ENCODE measurements at regions not wholly inside any gene's neighbourhood (a gene's known extent, or its start where the extent isn't known, plus 50 kb on each side); places are given as distances from the start of the nearest gene placed in this dataset.

DNA sequence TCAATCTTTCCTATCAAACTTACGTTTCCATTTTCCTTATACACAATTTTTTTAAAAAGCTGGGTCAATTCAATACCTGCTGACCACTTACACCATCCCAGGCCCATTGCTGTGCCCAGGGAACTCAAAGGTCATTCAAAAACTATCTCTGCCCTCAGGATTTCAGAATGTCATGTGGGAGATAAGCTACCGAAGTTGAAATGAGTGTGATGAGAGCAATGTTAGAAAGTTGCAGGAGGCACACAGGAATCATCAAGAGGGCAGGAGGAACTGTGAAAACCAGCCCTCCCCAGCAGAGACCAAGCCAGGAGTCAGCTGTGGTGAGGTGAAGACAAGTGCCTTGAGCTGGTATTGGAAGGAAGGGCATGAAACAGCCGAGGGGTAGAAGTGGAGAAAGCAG, 195.9 kb downstream of the HS3ST3A1 start:
- DNase-seq (ENCODE audit: low read depth): no peak

- DNase-seq (ENCODE audit: low read depth): no peak
These were observed 196.6 kb downstream of the HS3ST3A1 start for GRCh38 chr17:13405080-13405479.

DNA sequence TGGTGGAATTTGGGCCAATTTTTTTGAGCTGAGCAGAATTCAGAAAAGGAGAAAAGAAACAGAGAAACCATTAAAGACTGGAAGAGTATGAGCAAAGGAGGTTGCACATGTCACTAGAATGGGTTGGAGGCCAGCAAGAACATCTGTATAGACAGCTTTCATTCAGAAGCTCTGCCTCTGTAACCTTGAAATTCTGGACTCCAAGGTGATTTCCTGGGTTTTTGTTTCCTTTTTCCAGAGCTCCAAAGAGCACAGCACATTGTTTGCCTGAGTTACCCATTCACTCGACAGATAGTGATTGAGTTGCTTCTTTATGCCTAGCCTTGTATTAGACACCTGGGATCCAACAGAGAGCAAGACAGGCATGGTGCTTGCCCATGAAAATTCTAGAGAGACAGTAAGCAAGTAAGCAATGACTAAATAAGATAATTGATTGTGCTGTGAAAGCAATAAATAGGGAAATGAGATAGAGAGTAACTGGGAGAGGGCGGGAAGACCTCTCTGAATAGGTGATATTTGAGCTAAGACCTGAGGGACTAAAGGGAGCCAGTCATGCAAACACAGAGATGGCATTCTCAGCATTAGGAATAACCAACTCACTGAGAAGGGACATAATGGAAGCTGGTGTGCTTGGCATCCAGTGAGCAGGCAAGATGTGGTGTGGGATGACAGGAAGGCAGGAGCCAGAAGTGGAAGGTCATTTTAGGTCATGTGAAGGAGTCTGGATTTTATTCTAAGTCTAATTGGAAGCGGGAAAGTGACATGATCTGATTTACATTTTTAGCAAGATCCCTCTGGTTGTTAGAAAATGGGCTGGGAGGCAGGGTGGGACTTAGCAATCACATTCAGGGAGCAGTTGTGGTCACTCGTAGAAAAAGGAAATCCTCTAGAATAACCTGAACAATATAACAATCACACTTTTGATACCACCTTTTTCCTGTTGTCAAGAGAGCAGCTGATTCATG, 197.5 kb downstream of the HS3ST3A1 start:
- no peak for DNase-seq (ENCODE audit: low read depth)

GRCh38 chr17:13400491-13400890, 201.2 kb downstream of the HS3ST3A1 start:
- no peak for DNase-seq (ENCODE audit: low read depth)

DNA sequence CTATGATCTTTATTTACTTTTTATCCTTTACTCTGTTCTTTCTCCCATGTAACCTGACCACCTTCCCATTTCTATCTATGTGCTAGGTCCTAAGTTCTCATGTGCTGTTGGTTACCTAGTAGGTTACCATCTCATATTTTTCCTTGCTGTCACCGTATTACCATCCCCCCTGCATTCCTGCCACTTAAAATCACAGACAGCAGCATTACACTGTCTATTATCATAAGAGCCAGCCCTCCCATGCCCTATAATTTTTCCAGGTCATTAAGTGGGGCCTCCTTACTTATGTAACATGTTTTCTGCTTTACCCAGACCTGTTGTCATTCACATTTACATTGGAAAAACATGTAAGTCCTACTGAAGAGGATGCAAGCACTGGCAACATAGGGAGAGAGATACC, 202.9 kb downstream of the HS3ST3A1 start:
- DNase-seq (ENCODE audit: low read depth): no peak

DNA sequence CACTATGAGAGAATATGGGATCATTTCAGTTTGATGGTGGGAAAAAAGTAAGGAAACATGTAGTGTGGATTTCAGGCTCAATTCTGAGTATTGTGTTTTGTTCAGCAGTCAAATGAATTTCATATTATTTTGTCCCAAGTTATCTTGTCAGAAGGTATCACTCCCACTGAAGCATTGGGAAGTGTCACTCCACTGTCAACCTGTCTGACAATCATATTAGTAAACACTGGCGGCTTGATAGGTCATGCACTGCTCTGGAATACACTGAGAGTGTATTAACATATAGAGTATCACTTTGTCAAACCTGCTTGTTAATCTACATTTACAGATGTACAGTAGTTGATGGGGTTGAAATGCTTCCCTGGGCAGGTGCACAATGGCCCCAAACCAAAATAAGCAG, 203.6 kb downstream of the HS3ST3A1 start:
- no peak for DNase-seq (ENCODE audit: low read depth)

DNA sequence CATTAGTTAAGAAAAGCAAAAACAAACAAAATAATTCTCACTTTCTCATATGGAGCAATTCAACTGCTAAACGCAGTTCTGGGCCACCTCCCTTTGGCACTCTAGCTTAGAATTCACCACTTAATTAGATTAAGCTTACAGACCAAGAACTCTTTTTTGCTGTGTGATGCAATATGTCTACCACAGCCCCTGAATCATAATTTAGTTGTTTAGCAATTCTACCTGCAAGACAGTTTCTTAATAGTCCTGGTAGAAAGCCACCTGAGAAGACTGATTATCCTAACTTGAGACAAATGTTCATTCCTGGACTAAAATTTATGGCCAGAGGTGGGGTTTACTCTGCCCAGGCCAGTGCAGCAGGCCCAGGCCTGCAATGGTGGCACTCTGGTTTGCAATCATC, 205.9 kb downstream of the HS3ST3A1 start:
- no peak for DNase-seq (ENCODE audit: low read depth)

DNA sequence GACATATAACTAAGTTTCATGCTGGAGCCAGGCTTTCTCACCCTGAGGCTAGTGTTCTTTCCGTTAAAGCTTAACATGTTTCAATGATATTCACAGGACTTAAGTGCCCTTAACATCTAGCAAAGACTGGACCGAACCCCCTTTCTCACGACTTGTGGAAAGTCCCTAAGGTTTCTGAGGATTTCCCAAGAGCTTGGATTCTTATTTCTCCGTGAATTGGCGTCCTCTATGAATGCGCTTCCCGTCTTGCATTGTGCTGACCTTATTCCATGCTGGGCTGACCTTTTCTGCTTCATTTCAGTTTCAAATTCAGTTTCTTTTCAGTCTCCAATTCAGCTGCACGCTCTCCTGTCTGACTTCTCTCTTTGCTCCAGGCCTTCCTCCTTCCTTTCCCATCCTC, 206.4 kb downstream of the HS3ST3A1 start:
- DNase-seq (ENCODE audit: low read depth): no peak

DNA sequence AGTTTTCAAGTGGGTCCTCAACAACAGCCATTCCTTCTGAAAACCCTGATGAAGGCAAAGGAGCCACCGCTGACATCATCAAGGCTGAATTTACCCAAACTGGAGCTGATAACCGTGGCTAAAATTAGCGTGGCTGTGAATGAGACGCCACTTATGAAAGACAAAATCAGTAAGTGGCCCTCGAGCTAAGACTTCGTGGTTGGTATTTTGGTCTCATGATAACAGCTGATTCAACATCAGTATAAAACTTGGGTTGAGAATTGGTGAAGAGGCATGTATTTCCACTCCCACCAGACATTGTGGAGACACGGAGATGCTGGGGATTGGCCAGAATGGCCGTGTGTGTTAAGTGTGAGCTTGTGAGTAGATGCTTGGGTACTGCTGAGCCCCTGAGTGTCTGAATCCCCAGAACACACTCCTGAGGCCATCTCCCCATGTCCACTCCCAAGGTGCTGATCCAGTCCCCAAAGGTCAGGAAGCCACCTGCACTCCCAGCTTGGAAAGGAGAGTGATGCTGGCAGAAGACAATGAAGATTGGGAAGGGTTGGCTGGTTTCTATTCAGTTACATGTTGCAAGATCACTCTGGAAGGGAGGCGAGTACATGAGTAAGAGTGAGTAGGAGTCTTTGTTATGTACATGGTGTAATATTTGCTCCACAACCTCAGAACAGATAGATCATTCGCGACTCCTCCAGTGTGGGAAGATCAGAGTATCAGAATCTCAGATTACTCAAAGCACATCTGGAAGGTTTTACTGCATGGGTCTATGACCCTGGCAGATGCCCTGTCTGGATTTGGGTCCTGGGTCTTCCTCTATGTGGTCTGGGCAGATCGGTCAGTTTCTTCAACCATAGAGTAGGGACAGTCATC, 207.7 kb downstream of the HS3ST3A1 start:
- DNase-seq (ENCODE audit: low read depth): peak; percentile 34

GRCh38 chr17:13387952-13388351, 213.8 kb downstream of the HS3ST3A1 start:
- no peak for DNase-seq (ENCODE audit: low read depth)

DNA sequence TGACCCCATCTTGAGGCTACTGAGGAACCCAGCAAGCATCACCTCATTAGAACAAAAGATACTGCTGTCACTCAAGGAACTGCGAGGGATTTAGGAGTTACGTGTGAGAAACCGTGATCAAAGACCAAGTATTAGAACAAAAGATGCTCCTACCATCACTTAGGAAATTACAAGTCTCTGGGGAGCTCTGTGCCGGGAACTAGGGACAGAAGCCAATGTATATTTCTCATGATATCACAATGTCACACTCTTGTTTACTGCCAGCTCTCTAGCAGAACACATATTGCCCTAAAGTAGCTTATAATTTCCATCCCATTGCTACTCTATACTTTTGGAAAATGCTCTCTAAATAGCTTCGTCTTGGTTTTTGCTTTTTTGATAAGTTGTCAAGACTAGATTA, 214.5 kb downstream of the HS3ST3A1 start:
- no peak for DNase-seq (ENCODE audit: low read depth)

- peak; percentile 37 for DNase-seq (ENCODE audit: low read depth)
These were observed 216.2 kb downstream of the HS3ST3A1 start for GRCh38 chr17:13385481-13385911.

GRCh38 chr17:13384626-13385025, 217.1 kb downstream of the HS3ST3A1 start:
- DNase-seq (ENCODE audit: low read depth): no peak

GRCh38 chr17:13378361-13378760, 223.4 kb downstream of the HS3ST3A1 start:
- DNase-seq (ENCODE audit: low read depth): no peak

GRCh38 chr17:13374203-13375143, 227.3 kb downstream of the HS3ST3A1 start:
- no peak for DNase-seq (ENCODE audit: low read depth)

DNA sequence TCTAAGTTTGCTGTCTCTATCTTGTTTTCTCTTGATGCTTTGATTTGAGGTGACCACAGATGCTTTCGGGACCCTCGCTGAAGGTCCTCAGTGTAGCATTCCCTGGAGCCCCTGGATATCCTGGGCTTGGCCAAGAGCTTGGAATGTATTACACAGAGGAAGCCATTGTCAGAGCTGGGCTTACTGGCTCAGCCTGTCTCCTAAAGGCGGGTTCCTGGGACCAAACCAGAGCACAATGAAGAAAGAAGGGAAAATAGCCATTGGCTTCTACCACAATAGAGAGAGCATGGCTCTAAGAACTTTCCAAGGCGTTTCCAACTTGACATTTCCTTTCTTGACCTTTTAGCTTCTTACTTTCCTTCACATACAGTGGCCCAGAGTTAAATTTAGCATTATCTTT, 229.3 kb downstream of the HS3ST3A1 start:
- DNase-seq (ENCODE audit: low read depth): no peak

DNA sequence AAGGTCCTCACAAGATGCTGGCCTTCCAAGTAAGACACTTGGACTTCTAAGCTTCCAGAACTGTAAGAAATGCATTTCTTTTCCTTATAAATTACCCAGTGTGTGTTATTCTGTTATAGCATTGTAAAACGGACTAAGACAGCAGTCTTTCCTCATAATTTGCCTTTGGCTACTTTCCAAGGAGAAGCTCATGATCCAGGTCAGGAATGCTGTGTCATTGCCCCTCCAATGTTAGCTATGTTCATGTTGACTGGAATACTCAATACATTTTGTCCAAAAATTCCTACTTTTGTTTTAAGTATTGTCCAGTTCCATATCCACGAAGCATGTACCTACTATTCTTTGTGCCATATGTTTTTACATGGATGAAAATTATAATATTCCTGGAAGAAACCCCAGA, 234.6 kb downstream of the HS3ST3A1 start:
- no peak for DNase-seq (ENCODE audit: low read depth)

GRCh38 chr17:13365331-13365730, 236.4 kb downstream of the HS3ST3A1 start:
- no peak for DNase-seq (ENCODE audit: low read depth)

- no peak for DNase-seq (ENCODE audit: low read depth)
These were observed 238.0 kb downstream of the HS3ST3A1 start for GRCh38 chr17:13363771-13364170.

DNA sequence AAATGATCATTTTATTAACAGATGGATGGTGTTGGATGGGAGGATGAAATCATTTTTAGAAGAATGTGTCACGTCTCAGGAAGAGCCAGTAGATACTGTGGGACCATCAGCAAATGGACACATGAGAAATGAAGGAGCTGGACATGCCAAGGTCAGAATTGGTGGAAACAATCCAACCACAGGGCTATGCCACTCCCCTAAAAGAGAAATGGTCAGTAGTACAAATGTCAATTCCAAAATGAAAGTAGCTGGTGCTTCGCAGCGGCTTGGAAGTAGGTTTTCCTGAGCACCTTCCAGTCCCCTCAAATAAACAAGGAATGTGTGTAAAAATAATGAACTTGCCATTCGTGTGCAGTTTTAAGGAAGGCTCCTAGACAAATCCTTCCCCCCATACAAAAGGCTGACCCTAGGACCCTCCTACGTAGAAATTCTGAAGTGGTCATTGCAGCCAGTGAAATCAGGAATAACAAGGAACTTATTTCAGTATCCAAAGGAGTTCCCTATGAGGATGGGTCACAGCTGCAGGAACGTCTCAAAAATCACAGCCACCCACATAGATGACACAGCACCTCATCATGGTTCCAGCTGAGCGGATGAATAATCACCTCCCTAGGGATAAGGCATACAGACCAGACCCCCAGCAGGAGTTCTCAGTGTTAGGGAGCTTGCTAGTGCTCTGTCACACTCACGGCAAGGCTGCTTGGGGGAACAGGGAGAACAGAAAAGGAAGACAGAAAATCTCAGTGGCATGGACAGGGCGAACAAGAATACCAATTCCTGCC, 239.2 kb downstream of the HS3ST3A1 start:
- DNase-seq (ENCODE audit: low read depth): peak; percentile 73

Data from HT1080 (cell line).